DOHH2 (cell line): ENCODE measurements at regions not wholly inside any gene's neighbourhood (a gene's known extent, or its start where the extent isn't known, plus 50 kb on each side); places are given as distances from the start of the nearest gene placed in this dataset.

Experiments
- CTCF ChIP-seq: fragments of 200-600 bp; sonication (generic); IDR thresholded peaks from one replicate; pipeline ENCODE4 v1.5.1; 2014; ENCODE audit warnings: antibody characterized with exemption, mild to moderate bottlenecking, low read depth, low read length; ENCODE audit not compliant: poor library complexity, severe bottlenecking
- EZH2phosphoT487 ChIP-seq: fragments of 200-600 bp; sonication (generic); IDR thresholded peaks from 2 replicates; pipeline ENCODE4 v1.6.1; 2017; ENCODE audit warnings: borderline replicate concordance, mild to moderate bottlenecking, antibody characterized with exemption, low read length, moderate library complexity, mixed read lengths

DNA sequence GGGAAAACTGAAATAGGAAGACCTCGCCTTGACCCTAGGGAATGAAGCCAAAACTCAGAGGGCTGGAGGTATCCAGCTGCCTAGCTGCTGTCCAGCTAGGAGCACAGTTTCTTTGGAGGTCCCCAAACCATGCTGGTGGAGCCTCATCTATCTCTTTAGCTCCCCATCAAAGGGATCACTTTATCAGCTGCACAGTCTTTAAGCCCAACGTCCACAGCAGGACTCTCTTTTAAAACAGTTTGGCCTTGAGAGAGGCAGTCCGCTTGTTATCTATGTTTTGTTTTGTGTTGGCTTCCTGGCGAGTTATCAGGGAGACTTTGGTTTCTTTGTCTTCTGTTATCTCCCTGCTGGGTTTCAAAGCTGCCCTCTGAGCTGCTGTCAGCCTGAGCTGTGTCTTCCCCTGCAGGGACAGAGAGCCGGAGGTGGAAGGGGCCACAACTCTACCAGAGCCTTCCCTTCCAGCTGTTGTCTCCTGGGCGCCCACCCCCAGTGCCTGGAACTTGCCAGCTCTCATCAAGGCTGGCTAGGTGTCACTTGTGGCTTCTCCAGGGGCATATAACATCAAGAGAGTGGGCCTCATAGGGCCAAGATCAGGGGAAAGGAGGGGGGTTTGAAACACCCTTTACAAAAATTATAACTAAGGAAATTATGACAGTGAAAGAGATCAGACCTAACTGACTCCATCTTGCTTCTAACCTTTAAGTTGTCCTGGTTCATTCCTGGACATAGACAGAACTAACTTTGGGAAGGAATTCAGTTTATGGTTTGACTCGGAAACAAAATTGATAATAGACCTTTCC is 61.4 kb upstream of the C15orf39 start:
- TF ChIP-seq EZH2phosphoT487 (no peak), CTCF (no peak)
